H1 (cell line): ENCODE measurements at regions not wholly inside any gene's neighbourhood (a gene's known extent, or its start where the extent isn't known, plus 50 kb on each side); places are given as distances from the start of the nearest gene placed in this dataset.

ENCODE experiments used
- CTCF ChIA-PET: fragments of 300-600 bp; sonication (Branson Sonifier 250); formaldehyde crosslinking; loops from one replicate; lab custom pipeline; 2021; ENCODE audit not compliant: partially characterized antibody; lab: Charles Lee
- POLR2A ChIA-PET: fragments of 300-600 bp; sonication (Branson Sonifier 250); formaldehyde crosslinking; loops from one replicate; lab custom pipeline; 2021; ENCODE audit warnings: inconsistent platforms; ENCODE audit not compliant: partially characterized antibody; lab: Charles Lee
- DNase-seq, 2 experiments: peaks; one replicate each; pipeline versions ENCODE4 v3.0.0 to v3.0.0-alpha.2; 2010 to 2022; ENCODE audit warnings: low spot score in 2 of 2, low read depth in 1 of 2, mixed read lengths in 1 of 2
- FAIRE-seq: peaks from 2 replicates; lab custom pipeline; 2011; peaks lifted over from hg19 to GRCh38; lab: Jason Lieb, UNC
- H2AFZ ChIP-seq: 2 replicates; pipeline ENCODE4 v1.8.1; 2012; ENCODE audit warnings: low read length, inconsistent platforms
- H2AK5ac ChIP-seq: 2 replicates; pipeline ENCODE4 v1.6.1; 2013; ENCODE audit warnings: low read depth, low read length
- H2BK120ac ChIP-seq: replicated peaks from 2 replicates; pipeline ENCODE3; 2013; ENCODE audit warnings: low read depth, low read length, inconsistent platforms
- H2BK12ac ChIP-seq: 2 replicates; pipeline ENCODE4 v1.6.1; 2013; ENCODE audit warnings: low read depth, low read length
- H2BK15ac ChIP-seq: 2 replicates; pipeline ENCODE4 v1.6.1; 2013; ENCODE audit warnings: low read length
- H2BK20ac ChIP-seq: 2 replicates; pipeline ENCODE4 v1.6.1; 2013; ENCODE audit warnings: low read length
- H2BK5ac ChIP-seq: 2 replicates; pipeline ENCODE4 v1.6.1; 2013; ENCODE audit warnings: low read depth, low read length
- H3K14ac ChIP-seq: 2 replicates; pipeline ENCODE4 v1.6.1; 2013; ENCODE audit warnings: inconsistent platforms; ENCODE audit not compliant: insufficient read length
- H3K18ac ChIP-seq: 2 replicates; pipeline ENCODE4 v1.6.1; 2013; ENCODE audit warnings: low read length; ENCODE audit errors: extremely low read depth
- H3K23ac ChIP-seq: 2 replicates; pipeline ENCODE4 v1.6.1; 2013; ENCODE audit warnings: inconsistent platforms; ENCODE audit not compliant: insufficient read length
- H3K23me2 ChIP-seq: 2 replicates; pipeline ENCODE4 v1.6.1; 2013; ENCODE audit warnings: low read depth, low read length
- H3K27ac ChIP-seq: 2 replicates; pipeline ENCODE4 v1.6.1; 2011; ENCODE audit warnings: low read depth, low read length, inconsistent platforms
- H3K27me3 ChIP-seq, 4 experiments: replicated peaks in 1 of 4; 1 replicate in 1 of 4; 2 replicates in 3 of 4; pipeline versions ENCODE4 v1.6.1 to v1.8.1; 2011 to 2013; ENCODE audit warnings: low read length in 3 of 4, mild to moderate bottlenecking in 3 of 4, inconsistent platforms in 2 of 4, mixed read lengths in 2 of 4, moderate library complexity in 1 of 4; ENCODE audit not compliant: control insufficient read depth in 3 of 4, insufficient read depth in 3 of 4; ENCODE audit errors: extremely low read depth in 1 of 4
- H3K36me3 ChIP-seq, 4 experiments: 2 replicates each; pipeline versions ENCODE4 v1.6.1 to v1.8.1; 2011 to 2013; ENCODE audit warnings: mild to moderate bottlenecking in 4 of 4, low read length in 3 of 4, moderate library complexity in 2 of 4, control low read depth in 1 of 4, inconsistent platforms in 1 of 4; ENCODE audit not compliant: insufficient read depth in 4 of 4, control insufficient read depth in 2 of 4
- H3K4ac ChIP-seq: replicated peaks from 2 replicates; pipeline ENCODE3; 2013; ENCODE audit warnings: low read length, low read depth, mixed read lengths, inconsistent platforms; ENCODE audit not compliant: insufficient read length
- H3K4me1 ChIP-seq, 4 experiments: replicated peaks in 1 of 4; 1 replicate in 1 of 4; 2 replicates in 3 of 4; pipeline versions ENCODE4 v1.6.1 to v1.8.1; 2011 to 2013; ENCODE audit warnings: low read length in 3 of 4, inconsistent platforms in 2 of 4, mixed read lengths in 1 of 4; ENCODE audit not compliant: insufficient read depth in 4 of 4, control insufficient read depth in 3 of 4
- H3K4me2 ChIP-seq, 2 experiments: 2 replicates each; pipeline versions ENCODE4 v1.6.1 to v1.8.1; 2011 to 2013; ENCODE audit warnings: low read depth in 2 of 2, low read length in 2 of 2, control low read depth in 1 of 2, inconsistent platforms in 1 of 2, mild to moderate bottlenecking in 1 of 2; ENCODE audit not compliant: insufficient read depth in 1 of 2
- H3K4me3 ChIP-seq, 4 experiments: fragments of 200-600, 300-600 bp in 1 of 4; sonication (generic), shearing (Covaris generic), sonication (Bioruptor Twin) in 1 of 4; 2 replicates each; pipeline versions ENCODE4 v1.5.1 to v1.8.1; 2011 to 2016; ENCODE audit warnings: low read length in 4 of 4, low read depth in 3 of 4, control low read depth in 2 of 4, inconsistent platforms in 2 of 4, mild to moderate bottlenecking in 2 of 4, mixed read lengths in 1 of 4, moderate library complexity in 1 of 4; ENCODE audit not compliant: insufficient read depth in 2 of 4; ENCODE audit errors: extremely low read depth in 1 of 4
- H3K56ac ChIP-seq: replicated peaks from 2 replicates; pipeline ENCODE3; 2013; ENCODE audit warnings: low read depth, mild to moderate bottlenecking, mixed read lengths, low read length, inconsistent platforms; ENCODE audit not compliant: insufficient read length
- H3K79me1 ChIP-seq: 2 replicates; pipeline ENCODE4 v1.6.1; 2013; ENCODE audit warnings: low read depth, low read length, control low read depth
- H3K79me2 ChIP-seq, 2 experiments: 2 replicates each; pipeline versions ENCODE4 v1.6.1 to v1.8.1; 2012 to 2013; ENCODE audit warnings: low read length in 2 of 2, mild to moderate bottlenecking in 2 of 2, inconsistent platforms in 1 of 2; ENCODE audit not compliant: insufficient read depth in 2 of 2, control insufficient read depth in 1 of 2
- H3K9ac ChIP-seq, 4 experiments: replicated peaks in 1 of 4; 1 replicate in 1 of 4; 2 replicates in 3 of 4; pipeline versions ENCODE4 v1.6.1 to v1.8.1; 2011 to 2013; ENCODE audit warnings: low read depth in 3 of 4, low read length in 3 of 4, control low read depth in 2 of 4, mild to moderate bottlenecking in 2 of 4, moderate library complexity in 2 of 4, inconsistent platforms in 1 of 4; ENCODE audit errors: extremely low read depth in 1 of 4
- H3K9me3 ChIP-seq, 2 experiments: 2 replicates each; pipeline versions ENCODE4 v1.6.1 to v1.8.1; 2012 to 2013; ENCODE audit warnings: mild to moderate bottlenecking in 2 of 2, moderate library complexity in 2 of 2, control low read depth in 1 of 2, inconsistent platforms in 1 of 2, low read depth in 1 of 2, low read length in 1 of 2, mixed read lengths in 1 of 2; ENCODE audit not compliant: insufficient read depth in 2 of 2
- H4K20me1 ChIP-seq, 2 experiments: replicated peaks in 1 of 2; 2 replicates each; pipeline versions ENCODE3 to v1.8.1; 2011 to 2013; ENCODE audit warnings: inconsistent platforms in 2 of 2, low read length in 2 of 2, mild to moderate bottlenecking in 1 of 2; ENCODE audit not compliant: insufficient read depth in 2 of 2, control insufficient read depth in 1 of 2
- H4K5ac ChIP-seq: 2 replicates; pipeline ENCODE4 v1.6.1; 2013; ENCODE audit warnings: low read length, low read depth, mixed read lengths, inconsistent platforms; ENCODE audit not compliant: insufficient read length
- H4K8ac ChIP-seq: 2 replicates; pipeline ENCODE4 v1.8.0; 2013; ENCODE audit warnings: mild to moderate bottlenecking, moderate library complexity, low read length, inconsistent platforms; ENCODE audit not compliant: insufficient read depth; ENCODE audit errors: extremely low read depth
- H4K91ac ChIP-seq: replicated peaks from 2 replicates; pipeline ENCODE3; 2013; ENCODE audit warnings: low read length, mixed read lengths, inconsistent platforms; ENCODE audit not compliant: insufficient read length
- BACH1 ChIP-seq: IDR thresholded peaks from 2 replicates; pipeline ENCODE4 v1.6.1; 2012; ENCODE audit warnings: low read length, improper control_type of control experiment
- BRCA1 ChIP-seq: IDR thresholded peaks from 2 replicates; pipeline ENCODE4 v1.6.1; 2012; ENCODE audit warnings: low read depth, low read length, improper control_type of control experiment
- CBX8 ChIP-seq: fragments of 300-800, 300-1000 bp; sonication (generic); IDR thresholded peaks from 2 replicates; pipeline ENCODE4 v1.7.1; 2016; ENCODE audit warnings: low read depth, low read length, borderline replicate concordance
- CEBPB ChIP-seq: IDR thresholded peaks from 2 replicates; pipeline ENCODE4 v1.6.1; 2012; ENCODE audit warnings: low read depth, low read length
- E2F6 ChIP-seq: IDR thresholded peaks from 2 replicates; pipeline ENCODE4 v1.6.1; 2012; ENCODE audit warnings: inconsistent platforms
- HDAC6 ChIP-seq: IDR thresholded peaks from one replicate; pipeline ENCODE4 v1.7.1; 2012; ENCODE audit warnings: low read depth, mild to moderate bottlenecking, inconsistent platforms, low read length, moderate library complexity
- RFX5 ChIP-seq: IDR thresholded peaks from 2 replicates; pipeline ENCODE4 v1.6.1; 2011; ENCODE audit warnings: low read depth, low read length, improper control_type of control experiment, borderline replicate concordance
- SIN3A ChIP-seq, 2 experiments: IDR thresholded peaks in 1 of 2; conservative IDR thresholded peaks in 1 of 2; 2 replicates each; pipeline ENCODE4 v1.6.1; 2011 to 2012; ENCODE audit warnings: low read length in 2 of 2, improper control_type of control experiment in 1 of 2, low read depth in 1 of 2, mild to moderate bottlenecking in 1 of 2
- SRF ChIP-seq: IDR thresholded peaks from 2 replicates; pipeline ENCODE4 v1.6.1; 2011; ENCODE audit warnings: mild to moderate bottlenecking, low read depth, low read length, moderate library complexity
- TAF1 ChIP-seq: IDR thresholded peaks from 2 replicates; pipeline ENCODE4 v1.6.1; 2011; ENCODE audit warnings: mild to moderate bottlenecking, low read depth, low read length
- WGBS, 2 experiments: shearing (Covaris generic) in 1 of 2; methylation state at CpG; one replicate each; pipeline versions ENCODE4 v1.1.6 to v1.1.7; 2013 to 2015; ENCODE audit warnings: low lambda C conversion rate in 2 of 2, mixed read lengths in 2 of 2, inconsistent platforms in 1 of 2, low coverage in 1 of 2, missing lambda C conversion rate in 1 of 2; ENCODE audit not compliant: insufficient replicate concordance in 2 of 2, insufficient coverage in 1 of 2, insufficient read length in 1 of 2; ENCODE audit errors: extremely low coverage in 1 of 2, missing lambda C conversion rate in 1 of 2; 5-methylcytosine and 5-hydroxymethylcytosine counted together
- TF ChIP-seq, protein P1 (sequence below): IDR thresholded peaks from 2 replicates; pipeline ENCODE4 v1.6.1; 2012; ENCODE audit warnings: low read length, inconsistent platforms

DNA sequence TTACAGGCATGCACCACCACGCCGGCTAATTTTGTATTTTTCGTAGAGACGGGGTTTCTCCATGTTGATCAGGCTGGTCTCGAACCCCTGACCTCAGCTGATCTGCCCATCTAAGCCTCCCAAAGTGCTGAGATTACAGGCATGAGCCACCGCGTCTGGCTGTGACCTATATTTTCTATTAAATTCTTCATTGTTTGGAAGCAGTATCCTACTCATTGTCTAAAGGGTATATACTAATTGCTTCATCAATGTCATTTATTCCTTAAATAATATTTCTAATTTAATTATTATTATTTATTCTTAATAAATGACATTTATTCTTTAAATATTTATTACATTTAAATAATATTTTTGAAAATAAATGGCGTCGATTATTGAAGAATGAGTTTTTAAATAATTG lies 817.3 kb upstream of the API5 start:
- no peak overlapping the region for H3K4me3 ChIP-seq
- H2AK5ac ChIP-seq = no peak overlapping the region
- no peaks in the 10 kb centered on the region for H3K79me2 ChIP-seq
- H2BK12ac ChIP-seq = no peak overlapping the region
- no peak overlapping the region for H4K8ac ChIP-seq
- H3K23me2 ChIP-seq = no peaks in the 10 kb centered on the region
- H3K9ac ChIP-seq = no peak overlapping the region
- ChIA-PET CTCF (no interaction called here), POLR2A (no interaction called here)
- H2BK20ac ChIP-seq = no peak overlapping the region
- no peak overlapping the region for H3K23ac ChIP-seq
- WGBS, 2 experiments = 87% methylated on average over 9 of the region's 9 CpGs; no CpG with 5 or more reads in 1 of the 2 experiments
- no peak overlapping the region for H3K18ac ChIP-seq
- H3K9me3 ChIP-seq = no peaks in the 10 kb centered on the region
- no peak overlapping the region for H3K56ac ChIP-seq
- H3K27me3 ChIP-seq = no peaks in the 10 kb centered on the region
- no peaks in the 10 kb centered on the region for H4K20me1 ChIP-seq
- no peaks in the 10 kb centered on the region for H3K4me1 ChIP-seq
- DNase-seq (no peak), FAIRE-seq (no peak)
- H4K5ac ChIP-seq = no peak overlapping the region
- H2BK120ac ChIP-seq = no peak overlapping the region
- H3K27ac ChIP-seq = no peak overlapping the region
- H3K14ac ChIP-seq = no peak overlapping the region
- no peak overlapping the region for H2BK15ac ChIP-seq
- H3K4ac ChIP-seq = no peak overlapping the region
- TF ChIP-seq HDAC6 (no peak), BRCA1 (no peak), BACH1 (no peak), CBX8 (no peak), RFX5 (no peak), SIN3A (conservative IDR thresholded peaks at IDR 0.05 in 1 of 2, IDR thresholded peaks at IDR 0.05 in 1 of 2; ENCODE audit: low read depth in 1 of 2, low read length in 2 of 2) (no peak), CEBPB (no peak), E2F6 (no peak), SRF (no peak), TAF1 (no peak)
- TF ChIP-seq, protein P1, sequence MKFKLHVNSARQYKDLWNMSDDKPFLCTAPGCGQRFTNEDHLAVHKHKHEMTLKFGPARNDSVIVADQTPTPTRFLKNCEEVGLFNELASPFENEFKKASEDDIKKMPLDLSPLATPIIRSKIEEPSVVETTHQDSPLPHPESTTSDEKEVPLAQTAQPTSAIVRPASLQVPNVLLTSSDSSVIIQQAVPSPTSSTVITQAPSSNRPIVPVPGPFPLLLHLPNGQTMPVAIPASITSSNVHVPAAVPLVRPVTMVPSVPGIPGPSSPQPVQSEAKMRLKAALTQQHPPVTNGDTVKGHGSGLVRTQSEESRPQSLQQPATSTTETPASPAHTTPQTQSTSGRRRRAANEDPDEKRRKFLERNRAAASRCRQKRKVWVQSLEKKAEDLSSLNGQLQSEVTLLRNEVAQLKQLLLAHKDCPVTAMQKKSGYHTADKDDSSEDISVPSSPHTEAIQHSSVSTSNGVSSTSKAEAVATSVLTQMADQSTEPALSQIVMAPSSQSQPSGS = no peak
- no peak overlapping the region for H2AFZ ChIP-seq
- no peak overlapping the region for H4K91ac ChIP-seq
- no peaks in the 10 kb centered on the region for H3K36me3 ChIP-seq
- H2BK5ac ChIP-seq = no peak overlapping the region
- H3K79me1 ChIP-seq = no peaks in the 10 kb centered on the region
- no peak overlapping the region for H3K4me2 ChIP-seq
